Lower leg skin (tissue), 3 donors: ENCODE measurements at regions not wholly inside any gene's neighbourhood (a gene's known extent, or its start where the extent isn't known, plus 50 kb on each side); places are given as distances from the start of the nearest gene placed in this dataset.

ENCODE experiments used
- POLR2A ChIP-seq, 2 donors: fragments of 450-650 bp; IDR thresholded peaks; one replicate each; pipeline ENCODE4 v1.6.1; 2016 to 2017; ENCODE audit warnings: antibody characterized with exemption in 2 of 2, mild to moderate bottlenecking in 1 of 2, moderate library complexity in 1 of 2
- TF ChIP-seq, protein P1 (sequence below), 3 donors: fragments of 450-650 bp; IDR thresholded peaks; one replicate each; pipeline ENCODE4 v1.5.1; 2016; ENCODE audit warnings: antibody characterized with exemption in 3 of 3, mild to moderate bottlenecking in 3 of 3, moderate library complexity in 2 of 3

DNA sequence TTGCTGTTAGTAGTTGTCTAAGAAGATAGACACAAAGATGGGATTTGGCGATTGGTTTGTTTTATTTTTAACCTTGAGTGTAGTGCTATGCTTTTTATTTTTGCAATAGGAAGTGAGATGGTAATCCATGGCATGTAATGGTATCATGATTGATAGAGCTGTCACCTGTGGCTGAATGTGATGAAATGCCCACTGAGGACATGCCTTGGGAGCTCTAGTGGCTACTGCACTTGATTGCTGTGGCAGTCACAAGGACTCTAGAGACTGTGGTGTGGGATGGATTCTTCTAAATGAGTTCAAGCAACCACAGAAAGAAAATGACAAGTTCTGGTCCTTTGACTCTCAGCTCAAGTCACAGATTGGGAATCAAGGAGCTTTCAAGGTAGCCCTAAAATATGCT, 139.4 kb downstream of the CYRIA start:
- no peak for TF ChIP-seq POLR2A (IDR thresholded peaks at IDR 0.05)
- TF ChIP-seq, protein P1, sequence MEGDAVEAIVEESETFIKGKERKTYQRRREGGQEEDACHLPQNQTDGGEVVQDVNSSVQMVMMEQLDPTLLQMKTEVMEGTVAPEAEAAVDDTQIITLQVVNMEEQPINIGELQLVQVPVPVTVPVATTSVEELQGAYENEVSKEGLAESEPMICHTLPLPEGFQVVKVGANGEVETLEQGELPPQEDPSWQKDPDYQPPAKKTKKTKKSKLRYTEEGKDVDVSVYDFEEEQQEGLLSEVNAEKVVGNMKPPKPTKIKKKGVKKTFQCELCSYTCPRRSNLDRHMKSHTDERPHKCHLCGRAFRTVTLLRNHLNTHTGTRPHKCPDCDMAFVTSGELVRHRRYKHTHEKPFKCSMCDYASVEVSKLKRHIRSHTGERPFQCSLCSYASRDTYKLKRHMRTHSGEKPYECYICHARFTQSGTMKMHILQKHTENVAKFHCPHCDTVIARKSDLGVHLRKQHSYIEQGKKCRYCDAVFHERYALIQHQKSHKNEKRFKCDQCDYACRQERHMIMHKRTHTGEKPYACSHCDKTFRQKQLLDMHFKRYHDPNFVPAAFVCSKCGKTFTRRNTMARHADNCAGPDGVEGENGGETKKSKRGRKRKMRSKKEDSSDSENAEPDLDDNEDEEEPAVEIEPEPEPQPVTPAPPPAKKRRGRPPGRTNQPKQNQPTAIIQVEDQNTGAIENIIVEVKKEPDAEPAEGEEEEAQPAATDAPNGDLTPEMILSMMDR (IDR thresholded peaks at IDR 0.05), result no peak
